Left lung (tissue), 4 donors: ENCODE measurements at regions not wholly inside any gene's neighbourhood (a gene's known extent, or its start where the extent isn't known, plus 50 kb on each side); places are given as distances from the start of the nearest gene placed in this dataset.

Experiments used
- ATAC-seq: fragments of 200-7000 bp; cut with Tn5 transposase; one replicate; pipeline ENCODE4 v1.9.1; 2020; ENCODE audit warnings: moderate library complexity
- DNase-seq, 4 donors: peaks; one replicate each; pipeline ENCODE4 v3.0.0-alpha.2; 2013 to 2020
- H3K27ac ChIP-seq, 2 donors: fragments of 200-600 bp; sonication (generic) in 1 of 2; one replicate each; pipeline versions ENCODE4 v1.5.0 to v1.8.0; 2020 to 2021
- H3K27me3 ChIP-seq, 2 donors: fragments of 200-600 bp; sonication (generic) in 1 of 2; one replicate each; pipeline versions ENCODE4 v1.5.0 to v1.8.0; 2020 to 2021
- H3K36me3 ChIP-seq, 2 donors: fragments of 200-600 bp; sonication (generic) in 1 of 2; one replicate each; pipeline versions ENCODE4 v1.5.0 to v1.8.0; 2020 to 2021
- H3K4me1 ChIP-seq, 2 donors: fragments of 200-600 bp; one replicate each; pipeline ENCODE4 v1.8.0; 2021
- H3K4me3 ChIP-seq, 2 donors: fragments of 200-600 bp; sonication (generic) in 1 of 2; one replicate each; pipeline versions ENCODE4 v1.5.0 to v1.8.0; 2020 to 2021; ENCODE audit warnings: mild to moderate bottlenecking in 1 of 2
- H3K9me3 ChIP-seq, 2 donors: fragments of 200-600 bp; sonication (generic) in 1 of 2; one replicate each; pipeline versions ENCODE4 v1.5.0 to v1.8.0; 2020 to 2021
- intact Hi-C, 2 donors: fragments of 100-400 bp; cut with DNase I; formaldehyde crosslinking; loops; one replicate each; pipeline versions ENCODE4 v1.11.2 to v1.14.2; 2022
- TF ChIP-seq, protein P1 (sequence below), 2 donors: fragments of 200-600 bp; sonication (generic) in 1 of 2; IDR thresholded peaks; one replicate each; pipeline versions ENCODE4 v1.5.0 to v1.8.0; 2021; ENCODE audit warnings: antibody characterized with exemption in 2 of 2
- donor health status: DM: no; HTN: yes; CAD: no.
- donor health status: DM: no; HTN: no; CAD: no.

- intact Hi-C loops: no loop called here
- Histone ChIP-seq H3K4me1 (no peaks in the 10 kb centered on the region), H3K4me3 (no peak overlapping the region), H3K36me3 (no peaks in the 10 kb centered on the region), H3K27me3 (no peaks in the 10 kb centered on the region), H3K27ac (no peak overlapping the region), H3K9me3 (no peaks in the 10 kb centered on the region)
- TF ChIP-seq, protein P1, sequence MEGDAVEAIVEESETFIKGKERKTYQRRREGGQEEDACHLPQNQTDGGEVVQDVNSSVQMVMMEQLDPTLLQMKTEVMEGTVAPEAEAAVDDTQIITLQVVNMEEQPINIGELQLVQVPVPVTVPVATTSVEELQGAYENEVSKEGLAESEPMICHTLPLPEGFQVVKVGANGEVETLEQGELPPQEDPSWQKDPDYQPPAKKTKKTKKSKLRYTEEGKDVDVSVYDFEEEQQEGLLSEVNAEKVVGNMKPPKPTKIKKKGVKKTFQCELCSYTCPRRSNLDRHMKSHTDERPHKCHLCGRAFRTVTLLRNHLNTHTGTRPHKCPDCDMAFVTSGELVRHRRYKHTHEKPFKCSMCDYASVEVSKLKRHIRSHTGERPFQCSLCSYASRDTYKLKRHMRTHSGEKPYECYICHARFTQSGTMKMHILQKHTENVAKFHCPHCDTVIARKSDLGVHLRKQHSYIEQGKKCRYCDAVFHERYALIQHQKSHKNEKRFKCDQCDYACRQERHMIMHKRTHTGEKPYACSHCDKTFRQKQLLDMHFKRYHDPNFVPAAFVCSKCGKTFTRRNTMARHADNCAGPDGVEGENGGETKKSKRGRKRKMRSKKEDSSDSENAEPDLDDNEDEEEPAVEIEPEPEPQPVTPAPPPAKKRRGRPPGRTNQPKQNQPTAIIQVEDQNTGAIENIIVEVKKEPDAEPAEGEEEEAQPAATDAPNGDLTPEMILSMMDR (IDR thresholded peaks at IDR 0.05): no peak
- ATAC-seq (no peak), DNase-seq (no peak)
Measured at GRCh38 chr18:24771300-24771699, 310.9 kb downstream of the HRH4 start.

DNA sequence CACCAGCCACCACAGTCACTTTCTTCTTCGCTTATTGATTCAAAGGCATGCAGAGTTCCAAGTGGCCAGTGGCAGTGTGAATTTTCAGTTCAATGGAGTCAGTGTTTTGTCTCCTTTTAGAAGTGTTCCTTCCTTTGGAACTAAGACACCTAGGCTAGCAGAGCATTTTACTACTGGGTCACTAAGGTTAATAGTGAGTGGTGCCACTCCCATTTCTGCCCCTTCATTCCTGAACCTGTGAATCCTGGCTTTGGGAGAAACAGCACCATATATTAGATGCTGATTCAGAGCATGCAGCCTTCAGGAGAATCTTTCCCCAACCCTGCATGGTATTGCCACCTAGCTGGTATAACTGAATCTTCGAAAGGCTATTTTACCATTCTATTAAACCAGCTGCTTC lies 312.7 kb downstream of the HRH4 start:
- Histone ChIP-seq H3K36me3 (no peaks in the 10 kb centered on the region), H3K27ac (no peak overlapping the region), H3K4me1 (no peaks in the 10 kb centered on the region), H3K9me3 (no peaks in the 10 kb centered on the region), H3K27me3 (no peaks in the 10 kb centered on the region), H3K4me3 (no peak overlapping the region)
- TF ChIP-seq, protein P1 (IDR thresholded peaks at IDR 0.05): no peak
- ATAC-seq (no peak), DNase-seq (no peak)
- intact Hi-C loops: no loop called here

DNA sequence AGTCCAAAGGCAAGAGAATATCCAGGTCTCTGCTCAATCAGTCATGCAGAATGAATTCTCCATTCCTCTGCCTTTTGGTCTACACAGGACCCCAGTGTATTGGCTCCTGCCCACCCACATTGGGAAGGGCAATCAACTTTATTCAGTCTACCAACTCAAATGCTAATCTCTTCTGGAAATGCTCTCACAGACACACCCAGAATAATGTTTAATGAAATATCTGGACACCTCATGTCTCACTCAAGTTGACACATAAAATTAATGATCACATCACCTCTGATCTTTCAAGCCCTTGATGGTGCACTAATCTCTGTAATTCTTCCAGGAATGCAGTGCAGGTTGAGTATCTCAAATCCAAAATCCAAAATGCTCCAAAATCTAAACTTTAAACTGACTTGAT lies 315.6 kb downstream of the HRH4 start:
- Histone ChIP-seq H3K9me3 (no peaks in the 10 kb centered on the region), H3K4me1 (no peaks in the 10 kb centered on the region), H3K4me3 (no peak overlapping the region), H3K36me3 (no peaks in the 10 kb centered on the region), H3K27me3 (no peaks in the 10 kb centered on the region), H3K27ac (no peak overlapping the region)
- DNase-seq: no peak
- intact Hi-C loops: no loop called here
- TF ChIP-seq, protein P1 (IDR thresholded peaks at IDR 0.05): no peak
- no peak for ATAC-seq

GRCh38 chr18:24778810-24779418 lies 318.5 kb downstream of the HRH4 start:
- Histone ChIP-seq H3K9me3 (no peaks in the 10 kb centered on the region), H3K27ac (no peak overlapping the region), H3K4me3 (no peak overlapping the region), H3K27me3 (no peaks in the 10 kb centered on the region), H3K4me1 (no peaks in the 10 kb centered on the region), H3K36me3 (no peaks in the 10 kb centered on the region)
- TF ChIP-seq, protein P1 (IDR thresholded peaks at IDR 0.05): no peak
- ATAC-seq: no peak
- intact Hi-C loops: no loop called here
- no peak for DNase-seq

DNA sequence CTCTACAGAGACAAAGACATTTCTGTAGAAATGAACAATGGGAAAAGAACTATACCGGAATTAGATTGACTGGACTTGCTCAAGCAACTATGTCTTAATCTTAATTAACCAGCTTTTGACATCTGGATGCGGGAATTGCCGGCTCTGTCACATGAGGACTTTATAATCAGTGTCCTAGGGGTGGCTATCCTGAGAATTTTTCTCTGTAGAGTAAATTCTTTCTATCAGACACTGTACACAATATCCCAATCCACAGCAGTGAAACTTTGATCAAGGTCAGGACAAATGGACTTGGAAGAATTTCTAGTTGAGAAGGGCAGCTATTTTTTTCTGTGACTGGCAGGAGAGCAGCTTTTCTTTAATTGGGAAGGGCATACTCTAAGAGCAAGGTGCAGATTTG lies 322.1 kb downstream of the HRH4 start:
- no peaks in the 10 kb centered on the region for H3K27me3 ChIP-seq
- no peaks in the 10 kb centered on the region for H3K9me3 ChIP-seq
- DNase-seq: no peak
- no peak for ATAC-seq
- intact Hi-C loops: no loop called here
- TF ChIP-seq, protein P1 (IDR thresholded peaks at IDR 0.05): no peak
- H3K4me3 ChIP-seq: no peak overlapping the region
- H3K27ac ChIP-seq: no peak overlapping the region
- no peaks in the 10 kb centered on the region for H3K36me3 ChIP-seq
- H3K4me1 ChIP-seq: no peaks in the 10 kb centered on the region
